Esophagus squamous epithelium (tissue), 5 donors: ENCODE measurements at regions not wholly inside any gene's neighbourhood (a gene's known extent, or its start where the extent isn't known, plus 50 kb on each side); places are given as distances from the start of the nearest gene placed in this dataset.
"Not testable (repeated sequence)": the region's sequence is repeated elsewhere in the genome, so short reads cannot be mapped to it uniquely, and the experiment has no call there.

ENCODE experiments used
- DNase-seq: peaks from one replicate; lab custom pipeline; 2025; lab: John Stamatoyannopoulos, UW
- H3K27ac ChIP-seq, 4 donors: fragments of 200-600 bp; sonication (generic); one replicate each; pipeline ENCODE4 v1.5.1; 2016 to 2019; ENCODE audit warnings: mild to moderate bottlenecking in 1 of 4
- H3K27me3 ChIP-seq, 4 donors: fragments of 200-600 bp; sonication (generic); 1 replicate in 3 of 4; 2 replicates in 1 of 4; pipeline versions ENCODE4 v1.5.1 to v1.6.0; 2017 to 2021; ENCODE audit warnings: antibody characterized with exemption in 1 of 4
- H3K36me3 ChIP-seq, 3 donors: fragments of 200-600 bp; sonication (generic); one replicate each; pipeline ENCODE4 v1.5.1; 2016 to 2019
- H3K4me1 ChIP-seq, 3 donors: fragments of 200-600 bp; sonication (generic); one replicate each; pipeline ENCODE4 v1.5.1; 2017 to 2019
- H3K4me3 ChIP-seq, 4 donors: fragments of 200-600 bp; sonication (generic); 1 replicate in 3 of 4; 2 replicates in 1 of 4; pipeline ENCODE4 v1.5.1; 2016 to 2019; ENCODE audit warnings: mild to moderate bottlenecking in 2 of 4, moderate library complexity in 1 of 4
- H3K9me3 ChIP-seq, 3 donors: fragments of 200-600 bp; sonication (generic); one replicate each; pipeline ENCODE4 v1.5.1; 2016 to 2019
- POLR2A ChIP-seq, 4 donors: fragments of 450-650 bp; IDR thresholded peaks; one replicate each; pipeline ENCODE4 v1.6.1; 2017; ENCODE audit warnings: antibody characterized with exemption in 4 of 4, mild to moderate bottlenecking in 4 of 4, moderate library complexity in 3 of 4
- WGBS, 2 donors: methylation state at CpG; one replicate each; pipeline ENCODE4 v1.1.5; 2018; 5-methylcytosine and 5-hydroxymethylcytosine counted together
- intact Hi-C: fragments of 100-400 bp; cut with DNase I; formaldehyde crosslinking; loops from one replicate; pipeline ENCODE4 v1.15.0; 2022
- TF ChIP-seq, protein P1 (sequence below), 6 experiments: fragments of 450-650 bp in 4 of 6; fragments of 200-600 bp in 2 of 6; sonication (generic) in 2 of 6; IDR thresholded peaks; one replicate each; pipeline ENCODE4 v1.5.1; 2016 to 2019; ENCODE audit warnings: antibody characterized with exemption in 6 of 6, mild to moderate bottlenecking in 4 of 6, moderate library complexity in 4 of 6
- donor health status: DM: yes; HTN: yes; CAD: no.

GRCh38 chr5:125249400-125249799 is 503.0 kb upstream of the ZNF608 start:
- WGBS, 2 donors: 42 to 67% methylated on average over 2 of the region's 2 CpGs
- intact Hi-C loops: no loop called here
- H3K36me3 ChIP-seq: no peaks in the 10 kb centered on the region
- TF ChIP-seq, protein P1, sequence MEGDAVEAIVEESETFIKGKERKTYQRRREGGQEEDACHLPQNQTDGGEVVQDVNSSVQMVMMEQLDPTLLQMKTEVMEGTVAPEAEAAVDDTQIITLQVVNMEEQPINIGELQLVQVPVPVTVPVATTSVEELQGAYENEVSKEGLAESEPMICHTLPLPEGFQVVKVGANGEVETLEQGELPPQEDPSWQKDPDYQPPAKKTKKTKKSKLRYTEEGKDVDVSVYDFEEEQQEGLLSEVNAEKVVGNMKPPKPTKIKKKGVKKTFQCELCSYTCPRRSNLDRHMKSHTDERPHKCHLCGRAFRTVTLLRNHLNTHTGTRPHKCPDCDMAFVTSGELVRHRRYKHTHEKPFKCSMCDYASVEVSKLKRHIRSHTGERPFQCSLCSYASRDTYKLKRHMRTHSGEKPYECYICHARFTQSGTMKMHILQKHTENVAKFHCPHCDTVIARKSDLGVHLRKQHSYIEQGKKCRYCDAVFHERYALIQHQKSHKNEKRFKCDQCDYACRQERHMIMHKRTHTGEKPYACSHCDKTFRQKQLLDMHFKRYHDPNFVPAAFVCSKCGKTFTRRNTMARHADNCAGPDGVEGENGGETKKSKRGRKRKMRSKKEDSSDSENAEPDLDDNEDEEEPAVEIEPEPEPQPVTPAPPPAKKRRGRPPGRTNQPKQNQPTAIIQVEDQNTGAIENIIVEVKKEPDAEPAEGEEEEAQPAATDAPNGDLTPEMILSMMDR (IDR thresholded peaks at IDR 0.05): no peak
- TF ChIP-seq POLR2A (IDR thresholded peaks at IDR 0.05): no peak
- no peak for DNase-seq
- H3K27ac ChIP-seq: no peak overlapping the region
- no peak overlapping the region for H3K4me3 ChIP-seq
- H3K4me1 ChIP-seq: no peaks in the 10 kb centered on the region
- no peaks in the 10 kb centered on the region for H3K27me3 ChIP-seq
- H3K9me3 ChIP-seq: no peaks in the 10 kb centered on the region

DNA sequence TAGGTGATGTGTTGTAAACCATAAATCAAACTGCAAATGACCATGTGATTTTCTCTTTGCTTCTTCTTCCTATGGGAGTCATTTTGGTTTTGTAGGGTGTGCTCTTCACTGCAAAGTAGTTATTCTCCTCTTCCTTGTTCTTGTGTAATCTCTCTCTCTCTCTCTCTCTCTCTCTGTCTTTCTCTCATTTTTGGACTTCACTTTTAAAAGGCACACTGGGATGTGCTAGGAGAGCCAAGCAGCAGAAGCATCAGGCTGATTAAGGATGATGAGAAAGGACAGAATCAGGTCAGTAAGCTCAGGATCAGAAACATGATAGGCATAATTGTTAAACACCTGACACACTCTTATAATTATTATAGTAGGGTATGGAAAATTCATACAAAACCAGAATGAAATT is 505.3 kb upstream of the ZNF608 start:
- no peak for DNase-seq
- Histone ChIP-seq H3K36me3 (no peaks in the 10 kb centered on the region), H3K27ac (no peak overlapping the region), H3K9me3 (no peaks in the 10 kb centered on the region), H3K4me1 (no peaks in the 10 kb centered on the region), H3K27me3 (no peaks in the 10 kb centered on the region), H3K4me3 (no peak overlapping the region)
- intact Hi-C loops: no loop called here
- no peak for TF ChIP-seq POLR2A (IDR thresholded peaks at IDR 0.05)
- TF ChIP-seq, protein P1 (IDR thresholded peaks at IDR 0.05): no peak

DNA sequence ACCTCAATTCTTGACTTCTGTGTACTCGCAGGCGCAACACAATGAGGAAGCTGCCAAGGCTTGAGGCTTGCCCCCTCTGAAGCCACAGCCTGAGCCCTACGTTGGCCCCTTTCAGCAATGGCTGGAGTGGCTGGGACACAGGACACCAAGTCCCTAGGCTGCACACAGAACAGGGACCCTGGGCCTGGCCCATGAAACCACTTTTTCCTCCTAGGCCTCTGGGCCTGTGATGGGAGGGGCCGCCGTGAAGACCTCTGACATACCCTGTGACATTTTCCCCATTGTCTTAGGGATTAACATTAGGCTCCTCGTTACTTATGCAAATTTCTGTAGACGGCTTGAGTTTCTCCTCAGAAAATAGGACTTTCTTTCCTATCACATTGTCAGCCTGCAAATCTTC is 507.2 kb upstream of the ZNF608 start:
- H3K9me3 ChIP-seq, H3K4me1 ChIP-seq, intact Hi-C loops, H3K27me3 ChIP-seq, DNase-seq, H3K4me3 ChIP-seq, H3K27ac ChIP-seq, H3K36me3 ChIP-seq: not testable (repeated sequence)
- 82 to 84% methylated on average over 4 to 6 of the region's 7 CpGs for WGBS, 2 donors

- no peaks in the 10 kb centered on the region for H3K9me3 ChIP-seq
- H3K4me3 ChIP-seq: no peak overlapping the region
- TF ChIP-seq POLR2A (IDR thresholded peaks at IDR 0.05): no peak
- TF ChIP-seq, protein P1 (IDR thresholded peaks at IDR 0.05): no peak
- H3K27ac ChIP-seq: no peak overlapping the region
- WGBS, 2 donors: 63 to 73% methylated on average over 3 of the region's 3 CpGs
- DNase-seq: no peak
- H3K4me1 ChIP-seq: no peaks in the 10 kb centered on the region
- no peaks in the 10 kb centered on the region for H3K36me3 ChIP-seq
- H3K27me3 ChIP-seq: no peaks in the 10 kb centered on the region
- intact Hi-C loops: no loop called here
These were observed 507.8 kb upstream of the ZNF608 start for GRCh38 chr5:125254267-125254666.

DNA sequence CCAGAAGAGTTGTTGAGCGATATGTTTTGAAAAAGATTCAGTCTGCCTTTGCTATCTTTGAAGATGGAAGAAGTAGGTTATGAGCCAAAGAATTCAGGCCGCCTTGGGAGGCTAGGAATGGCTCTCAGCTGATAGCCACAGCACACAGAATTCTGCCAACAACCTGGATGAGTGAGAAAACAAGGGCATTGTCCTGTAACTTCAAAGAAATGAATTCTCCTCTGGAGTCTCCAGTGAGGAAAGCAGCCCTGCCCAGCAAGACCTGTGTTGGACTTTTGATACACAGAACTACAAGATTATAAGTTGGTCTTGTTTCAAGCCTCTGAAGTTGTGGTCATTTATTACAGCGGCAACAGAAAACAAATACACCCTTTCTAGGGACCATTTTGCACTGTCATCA is 509.9 kb upstream of the ZNF608 start:
- no peak overlapping the region for H3K27ac ChIP-seq
- TF ChIP-seq POLR2A (IDR thresholded peaks at IDR 0.05): no peak
- TF ChIP-seq, protein P1 (IDR thresholded peaks at IDR 0.05): no peak
- DNase-seq: no peak
- H3K36me3 ChIP-seq: no peaks in the 10 kb centered on the region
- H3K4me1 ChIP-seq: no peaks in the 10 kb centered on the region
- H3K27me3 ChIP-seq: no peaks in the 10 kb centered on the region
- H3K4me3 ChIP-seq: no peak overlapping the region
- 83 to 95% methylated on average over 3 of the region's 3 CpGs for WGBS, 2 donors
- no peaks in the 10 kb centered on the region for H3K9me3 ChIP-seq
- intact Hi-C loops: no loop called here
